Body of pancreas (tissue), 4 donors: ENCODE measurements at regions not wholly inside any gene's neighbourhood (a gene's known extent, or its start where the extent isn't known, plus 50 kb on each side); places are given as distances from the start of the nearest gene placed in this dataset.

ENCODE experiments used
- POLR2A ChIP-seq, 3 donors: fragments of 450-650 bp; IDR thresholded peaks; one replicate each; pipeline ENCODE4 v1.6.1; 2016; ENCODE audit warnings: antibody characterized with exemption in 3 of 3, mild to moderate bottlenecking in 2 of 3
- TF ChIP-seq, protein P1 (sequence below), 7 experiments: fragments of 450-650 bp in 4 of 7; fragments of 200-600 bp in 3 of 7; sonication (generic) in 3 of 7; IDR thresholded peaks; one replicate each; pipeline ENCODE4 v1.5.1; 2016 to 2019; ENCODE audit warnings: antibody characterized with exemption in 7 of 7

DNA sequence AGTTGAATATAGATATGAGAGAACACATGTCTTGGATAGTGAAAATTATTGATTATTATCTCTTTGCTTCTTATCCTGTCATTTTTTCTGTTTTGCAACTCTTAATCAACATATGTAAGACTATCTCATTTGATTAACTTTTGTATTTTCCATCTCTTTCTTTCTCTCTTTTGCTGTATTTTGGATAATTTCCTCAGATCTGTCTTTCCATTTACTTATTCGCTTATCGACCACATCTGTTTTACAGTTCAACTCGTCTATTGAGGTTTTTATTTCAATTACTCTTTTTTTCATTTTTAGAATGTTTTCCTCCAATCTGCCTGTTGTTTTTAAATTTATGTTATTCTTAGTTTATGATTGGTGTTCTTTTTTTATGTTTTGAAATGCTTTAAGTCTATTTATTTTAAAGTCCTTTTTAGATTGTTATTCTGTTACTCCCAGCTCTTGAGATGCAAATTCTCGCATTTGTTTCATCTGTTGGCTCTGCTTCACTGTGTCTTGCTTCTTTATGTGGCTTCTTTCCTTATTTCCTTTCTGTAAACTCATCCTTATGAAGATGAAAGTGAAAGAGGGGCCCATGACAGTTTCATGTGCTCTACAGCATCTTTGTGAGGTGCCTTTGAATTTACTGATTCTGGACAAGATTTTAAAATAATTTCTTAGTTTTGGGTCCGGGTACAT lies 87.8 kb upstream of the IRX5 start:
- TF ChIP-seq, protein P1, sequence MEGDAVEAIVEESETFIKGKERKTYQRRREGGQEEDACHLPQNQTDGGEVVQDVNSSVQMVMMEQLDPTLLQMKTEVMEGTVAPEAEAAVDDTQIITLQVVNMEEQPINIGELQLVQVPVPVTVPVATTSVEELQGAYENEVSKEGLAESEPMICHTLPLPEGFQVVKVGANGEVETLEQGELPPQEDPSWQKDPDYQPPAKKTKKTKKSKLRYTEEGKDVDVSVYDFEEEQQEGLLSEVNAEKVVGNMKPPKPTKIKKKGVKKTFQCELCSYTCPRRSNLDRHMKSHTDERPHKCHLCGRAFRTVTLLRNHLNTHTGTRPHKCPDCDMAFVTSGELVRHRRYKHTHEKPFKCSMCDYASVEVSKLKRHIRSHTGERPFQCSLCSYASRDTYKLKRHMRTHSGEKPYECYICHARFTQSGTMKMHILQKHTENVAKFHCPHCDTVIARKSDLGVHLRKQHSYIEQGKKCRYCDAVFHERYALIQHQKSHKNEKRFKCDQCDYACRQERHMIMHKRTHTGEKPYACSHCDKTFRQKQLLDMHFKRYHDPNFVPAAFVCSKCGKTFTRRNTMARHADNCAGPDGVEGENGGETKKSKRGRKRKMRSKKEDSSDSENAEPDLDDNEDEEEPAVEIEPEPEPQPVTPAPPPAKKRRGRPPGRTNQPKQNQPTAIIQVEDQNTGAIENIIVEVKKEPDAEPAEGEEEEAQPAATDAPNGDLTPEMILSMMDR (IDR thresholded peaks at IDR 0.05): no peak
- no peak for TF ChIP-seq POLR2A (IDR thresholded peaks at IDR 0.05)
